Ishikawa (cell line): ENCODE measurements at regions not wholly inside any gene's neighbourhood (a gene's known extent, or its start where the extent isn't known, plus 50 kb on each side); places are given as distances from the start of the nearest gene placed in this dataset.

Experiments used
- CEBPB ChIP-seq: IDR thresholded peaks from 2 replicates; pipeline ENCODE4 v1.6.1; 2012
- CREB1 ChIP-seq: IDR thresholded peaks from 2 replicates; pipeline ENCODE4 v1.6.1; 2012; ENCODE audit warnings: low read depth
- EGR1 ChIP-seq: IDR thresholded peaks from 2 replicates; pipeline ENCODE4 v1.6.1; 2012
- EP300 ChIP-seq: IDR thresholded peaks from 2 replicates; pipeline ENCODE4 v1.6.1; 2012; ENCODE audit warnings: borderline replicate concordance
- FOXM1 ChIP-seq: IDR thresholded peaks from 2 replicates; pipeline ENCODE4 v1.6.1; 2012; ENCODE audit warnings: low read depth, borderline replicate concordance
- MAX ChIP-seq: IDR thresholded peaks from 2 replicates; pipeline ENCODE4 v1.6.1; 2012
- NFIC ChIP-seq: IDR thresholded peaks from 2 replicates; pipeline ENCODE4 v1.6.1; 2012
- RAD21 ChIP-seq: IDR thresholded peaks from 2 replicates; pipeline ENCODE4 v1.6.1; 2012; ENCODE audit warnings: low read depth
- REST ChIP-seq: IDR thresholded peaks from 2 replicates; pipeline ENCODE4 v1.6.1; 2012; ENCODE audit warnings: low read depth, mild to moderate bottlenecking
- TAF1 ChIP-seq: IDR thresholded peaks from 2 replicates; pipeline ENCODE4 v1.6.1; 2012; ENCODE audit warnings: low read depth, mild to moderate bottlenecking
- TCF12 ChIP-seq: IDR thresholded peaks from 2 replicates; pipeline ENCODE4 v1.6.1; 2012; ENCODE audit warnings: low read depth
- TEAD4 ChIP-seq: IDR thresholded peaks from 2 replicates; pipeline ENCODE4 v1.6.1; 2012
- USF1 ChIP-seq: IDR thresholded peaks from 2 replicates; pipeline ENCODE4 v1.6.1; 2012
- YY1 ChIP-seq: IDR thresholded peaks from 2 replicates; pipeline ENCODE4 v1.6.1; 2012; ENCODE audit warnings: low read depth
- ZBTB7A ChIP-seq: IDR thresholded peaks from 2 replicates; pipeline ENCODE4 v1.6.1; 2012; ENCODE audit warnings: low read depth

GRCh38 chr3:111315930-111316587 lies 225.9 kb upstream of the CD96 start:
- TF ChIP-seq MAX, result no peak
- no peak for TF ChIP-seq YY1
- TF ChIP-seq ZBTB7A, result no peak
- no peak for TF ChIP-seq TCF12
- no peak for TF ChIP-seq RAD21
- no peak for TF ChIP-seq CEBPB
- no peak for TF ChIP-seq TEAD4

- TF ChIP-seq REST (no peak), CREB1 (no peak), EP300 (no peak), TCF12 (no peak)
Measured at GRCh38 chr3:111318289-111318688, 223.7 kb upstream of the CD96 start.

GRCh38 chr3:111319598-111319997 lies 222.4 kb upstream of the CD96 start:
- TF ChIP-seq TAF1 (no peak), YY1 (no peak), CREB1 (no peak), REST (no peak), TEAD4 (no peak), TCF12 (no peak), EGR1 (no peak)

- TF ChIP-seq TEAD4 (peak; percentile 5; the same call in 1 of the 2 replicates), YY1 (no peak), NFIC (peak; percentile 54; the same call in 1 of the 2 replicates)
Measured at GRCh38 chr3:111321786-111322185, 220.2 kb upstream of the CD96 start.

GRCh38 chr3:111323019-111323418 lies 219.0 kb upstream of the CD96 start:
- TF ChIP-seq CEBPB (no peak), TAF1 (no peak), MAX (no peak), EGR1 (no peak), NFIC (no peak), RAD21 (no peak), REST (no peak), TCF12 (no peak), TEAD4 (no peak), ZBTB7A (no peak), YY1 (no peak), EP300 (no peak), FOXM1 (no peak), USF1 (no peak), CREB1 (no peak)

- TF ChIP-seq TEAD4, result no peak
- no peak for TF ChIP-seq USF1
- TF ChIP-seq MAX, result no peak
- TF ChIP-seq EP300, result no peak
- TF ChIP-seq CEBPB, result no peak
- no peak for TF ChIP-seq FOXM1
- TF ChIP-seq RAD21, result no peak
- no peak for TF ChIP-seq REST
- no peak for TF ChIP-seq TCF12
Measured at GRCh38 chr3:111324151-111324550, 217.8 kb upstream of the CD96 start.
